A673 (cell line): ENCODE measurements at regions not wholly inside any gene's neighbourhood (a gene's known extent, or its start where the extent isn't known, plus 50 kb on each side); places are given as distances from the start of the nearest gene placed in this dataset.

Source experiments
- CTCF ChIP-seq: fragments of 300-800, 200-600 bp; sonication (generic); conservative IDR thresholded peaks from 2 replicates; pipeline ENCODE4 v1.5.1; 2017; ENCODE audit warnings: low read depth, mild to moderate bottlenecking, antibody characterized with exemption, low read length, moderate library complexity, mixed read lengths
- EZH2 ChIP-seq: fragments of 200-600 bp; sonication (generic); IDR thresholded peaks from 2 replicates; pipeline ENCODE4 v1.6.1; 2017; ENCODE audit warnings: borderline replicate concordance, low read depth, mild to moderate bottlenecking, mixed read lengths, antibody characterized with exemption, low read length; ENCODE audit not compliant: poor library complexity, severe bottlenecking

- TF ChIP-seq CTCF = no peak
- TF ChIP-seq EZH2 = no peak
Observed at GRCh38 chr16:64162613-64163375, 959.1 kb downstream of the CDH11 start.
